Heart left ventricle (tissue), 13 donors: ENCODE measurements at regions not wholly inside any gene's neighbourhood (a gene's known extent, or its start where the extent isn't known, plus 50 kb on each side); places are given as distances from the start of the nearest gene placed in this dataset.

ENCODE experiments used
- POLR2A ChIP-seq, 2 donors: fragments of 450-650 bp; IDR thresholded peaks; one replicate each; pipeline ENCODE4 v1.6.1; 2017; ENCODE audit warnings: antibody characterized with exemption in 2 of 2, mild to moderate bottlenecking in 2 of 2, moderate library complexity in 2 of 2
- TF ChIP-seq, protein P1 (sequence below), 12 donors: fragments of 200-600 bp; sonication (generic) in 4 of 12; IDR thresholded peaks; one replicate each; pipeline versions ENCODE4 v1.5.0 to v1.8.0; 2018 to 2022; ENCODE audit warnings: antibody characterized with exemption in 12 of 12, mild to moderate bottlenecking in 5 of 12
- donor health status: ischemic (EF 13 %, LVEDD 7.1; RV severe dilation, severe dysfunction).
- donor health status: DM: no; HTN: yes; CAD: no.
- donor health status: DM: no; HTN: no; CAD: no.
- donor health status: ischemic (EF 25% LVEDD 6.9; RV normal size, moderate dysfunction).
- donor health status: ischemic (EF 25% LVEDD 5.7; RV mildly dilated, moderate dysfunction).
- donor health status: ischemic (EF 35%, LVEDD 5.7; RV mildly dilated, moderate dysfunction).
- donor health status: nonischemic (EF 11% LVEDD 7.7; RV severe dilation, severe dysfunction).
- donor health status: DM: yes; HTN: yes; CAD: no.
- donor health status: PGD.
- donor health status: ischemic (EF 29% LVEDD 5.4; RV normal size, mild dysfunction).
- donor health status: nonischemic (EF 23%, LVEDD 6.1; RV moderate dilation, normal function).

- TF ChIP-seq, protein P1, sequence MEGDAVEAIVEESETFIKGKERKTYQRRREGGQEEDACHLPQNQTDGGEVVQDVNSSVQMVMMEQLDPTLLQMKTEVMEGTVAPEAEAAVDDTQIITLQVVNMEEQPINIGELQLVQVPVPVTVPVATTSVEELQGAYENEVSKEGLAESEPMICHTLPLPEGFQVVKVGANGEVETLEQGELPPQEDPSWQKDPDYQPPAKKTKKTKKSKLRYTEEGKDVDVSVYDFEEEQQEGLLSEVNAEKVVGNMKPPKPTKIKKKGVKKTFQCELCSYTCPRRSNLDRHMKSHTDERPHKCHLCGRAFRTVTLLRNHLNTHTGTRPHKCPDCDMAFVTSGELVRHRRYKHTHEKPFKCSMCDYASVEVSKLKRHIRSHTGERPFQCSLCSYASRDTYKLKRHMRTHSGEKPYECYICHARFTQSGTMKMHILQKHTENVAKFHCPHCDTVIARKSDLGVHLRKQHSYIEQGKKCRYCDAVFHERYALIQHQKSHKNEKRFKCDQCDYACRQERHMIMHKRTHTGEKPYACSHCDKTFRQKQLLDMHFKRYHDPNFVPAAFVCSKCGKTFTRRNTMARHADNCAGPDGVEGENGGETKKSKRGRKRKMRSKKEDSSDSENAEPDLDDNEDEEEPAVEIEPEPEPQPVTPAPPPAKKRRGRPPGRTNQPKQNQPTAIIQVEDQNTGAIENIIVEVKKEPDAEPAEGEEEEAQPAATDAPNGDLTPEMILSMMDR (IDR thresholded peaks at IDR 0.05), result no peak
- TF ChIP-seq POLR2A (IDR thresholded peaks at IDR 0.05), result no peak
Observed at GRCh38 chr5:2575871-2576270, 175.6 kb downstream of the IRX2 start.
